Astrocyte of the cerebellum (primary cell): ENCODE measurements at regions not wholly inside any gene's neighbourhood (a gene's known extent, or its start where the extent isn't known, plus 50 kb on each side); places are given as distances from the start of the nearest gene placed in this dataset.

ENCODE experiments used
- DNase-seq: peaks from one replicate; pipeline ENCODE4 v3.0.0-alpha.2; 2011; ENCODE audit warnings: low read depth
- H3K4me3 ChIP-seq: 2 replicates; pipeline ENCODE4 v1.5.1; 2011; ENCODE audit warnings: mild to moderate bottlenecking, low read depth, low read length, moderate library complexity
- in situ Hi-C: cut with HindIII; loops from 2 replicates; pipeline ENCODE4 v1.10.0; 2017; ENCODE audit warnings: low sequenced_read_pairs
- TF ChIP-seq, protein P1 (sequence below): IDR thresholded peaks from 2 replicates; pipeline ENCODE4 v1.5.1; 2012; ENCODE audit warnings: low read length, low read depth, moderate library complexity, mild to moderate bottlenecking; ENCODE audit errors: missing control alignments

DNA sequence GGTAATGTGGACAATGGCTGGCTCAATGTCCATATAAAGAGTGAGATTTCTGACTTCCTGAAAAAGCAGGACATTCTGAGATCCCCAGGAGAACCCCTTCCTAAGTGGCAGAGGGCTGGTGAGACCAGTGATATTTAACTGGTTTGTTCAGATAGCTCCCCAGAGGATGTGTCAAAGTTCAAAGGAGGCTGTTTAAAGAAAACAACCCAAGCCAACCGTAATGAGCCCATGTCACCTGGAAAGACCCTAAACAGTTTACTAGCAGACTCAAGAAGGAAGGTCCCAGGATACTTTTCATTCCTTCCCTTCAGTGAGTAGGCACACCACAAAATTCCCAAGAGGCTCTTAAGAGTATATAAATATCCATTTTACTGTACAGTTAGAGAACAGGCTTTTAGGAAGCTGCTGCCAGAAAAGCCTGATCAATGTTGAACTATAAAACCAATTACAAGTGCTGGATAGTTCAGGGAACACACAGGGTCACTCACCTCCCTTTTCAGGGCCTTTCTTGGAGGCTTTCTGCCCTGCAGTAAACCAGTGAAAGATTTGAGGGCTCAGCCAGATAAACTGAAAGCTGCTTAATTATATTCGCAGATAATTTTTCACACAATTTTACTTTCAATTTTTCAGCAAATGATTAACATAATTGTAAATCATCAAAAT is 293.5 kb downstream of the ASXL3 start:
- TF ChIP-seq, protein P1, sequence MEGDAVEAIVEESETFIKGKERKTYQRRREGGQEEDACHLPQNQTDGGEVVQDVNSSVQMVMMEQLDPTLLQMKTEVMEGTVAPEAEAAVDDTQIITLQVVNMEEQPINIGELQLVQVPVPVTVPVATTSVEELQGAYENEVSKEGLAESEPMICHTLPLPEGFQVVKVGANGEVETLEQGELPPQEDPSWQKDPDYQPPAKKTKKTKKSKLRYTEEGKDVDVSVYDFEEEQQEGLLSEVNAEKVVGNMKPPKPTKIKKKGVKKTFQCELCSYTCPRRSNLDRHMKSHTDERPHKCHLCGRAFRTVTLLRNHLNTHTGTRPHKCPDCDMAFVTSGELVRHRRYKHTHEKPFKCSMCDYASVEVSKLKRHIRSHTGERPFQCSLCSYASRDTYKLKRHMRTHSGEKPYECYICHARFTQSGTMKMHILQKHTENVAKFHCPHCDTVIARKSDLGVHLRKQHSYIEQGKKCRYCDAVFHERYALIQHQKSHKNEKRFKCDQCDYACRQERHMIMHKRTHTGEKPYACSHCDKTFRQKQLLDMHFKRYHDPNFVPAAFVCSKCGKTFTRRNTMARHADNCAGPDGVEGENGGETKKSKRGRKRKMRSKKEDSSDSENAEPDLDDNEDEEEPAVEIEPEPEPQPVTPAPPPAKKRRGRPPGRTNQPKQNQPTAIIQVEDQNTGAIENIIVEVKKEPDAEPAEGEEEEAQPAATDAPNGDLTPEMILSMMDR = no peak
- no peak for DNase-seq
- in situ Hi-C loops = no loop called here
- H3K4me3 ChIP-seq = no peak overlapping the region

DNA sequence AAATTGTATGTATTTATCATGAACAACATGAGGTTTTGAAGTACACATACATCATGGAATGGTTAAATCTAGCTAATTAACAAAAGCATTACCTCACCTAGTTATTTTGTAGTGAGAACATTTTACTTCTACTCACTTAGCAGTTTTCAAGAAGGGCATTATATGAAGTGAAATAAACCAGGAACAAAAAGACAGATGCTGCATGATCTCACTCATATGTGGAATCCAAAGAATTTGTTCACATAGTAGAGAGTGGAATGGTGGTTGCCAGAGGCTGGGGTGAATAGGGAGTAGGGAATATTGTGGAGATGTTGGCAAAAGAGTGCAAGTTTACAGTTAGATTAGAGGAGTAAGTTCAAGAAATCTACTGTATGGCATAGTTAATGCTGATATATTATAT is 292.0 kb downstream of the ASXL3 start:
- TF ChIP-seq, protein P1 = no peak
- in situ Hi-C loops = no loop called here
- peak; percentile 41 for DNase-seq
- H3K4me3 ChIP-seq = no peak overlapping the region

DNA sequence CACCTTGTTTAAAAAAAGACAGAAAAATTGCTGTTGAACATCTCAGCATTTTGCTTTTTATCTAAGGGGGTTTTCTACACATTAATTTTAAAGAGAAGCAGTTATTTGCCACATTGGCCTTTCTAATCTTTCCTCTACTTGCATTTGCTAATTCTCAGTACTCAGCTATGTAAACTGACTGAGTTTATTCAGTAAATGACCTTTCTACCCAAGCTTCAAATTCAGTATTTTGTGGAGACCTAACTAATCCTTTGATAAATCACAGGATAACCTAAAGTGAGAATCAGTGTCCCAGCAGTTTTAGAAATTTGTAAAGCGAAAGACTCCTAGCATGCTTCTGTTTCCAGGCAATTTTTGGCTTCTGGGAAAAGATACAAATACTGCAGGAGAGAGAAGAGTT is 288.4 kb downstream of the ASXL3 start:
- TF ChIP-seq, protein P1 = no peak
- no peak for DNase-seq
- in situ Hi-C loops = no loop called here
- H3K4me3 ChIP-seq = no peak overlapping the region

DNA sequence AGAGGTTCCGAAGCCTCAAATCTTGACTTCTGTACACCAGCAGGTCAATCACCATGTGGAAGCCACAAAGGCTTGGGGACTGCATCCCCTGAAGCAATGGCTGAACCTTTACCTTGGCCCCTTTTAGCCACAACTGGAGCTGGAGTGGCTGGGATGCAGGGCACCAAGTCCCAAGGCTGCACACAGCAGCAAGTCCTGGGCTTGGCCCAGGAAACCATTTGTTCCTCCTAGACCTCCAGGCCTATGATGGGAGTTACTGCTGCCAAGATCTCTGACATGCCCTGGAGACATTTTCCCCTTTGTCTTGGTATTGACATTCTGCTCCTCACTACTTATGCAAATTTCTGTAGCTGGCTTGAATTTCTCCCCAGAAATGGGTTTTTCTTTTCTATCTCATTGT is 285.9 kb downstream of the ASXL3 start:
- DNase-seq = no peak
- in situ Hi-C loops = no loop called here
- TF ChIP-seq, protein P1 = no peak
- H3K4me3 ChIP-seq = no peak overlapping the region

DNA sequence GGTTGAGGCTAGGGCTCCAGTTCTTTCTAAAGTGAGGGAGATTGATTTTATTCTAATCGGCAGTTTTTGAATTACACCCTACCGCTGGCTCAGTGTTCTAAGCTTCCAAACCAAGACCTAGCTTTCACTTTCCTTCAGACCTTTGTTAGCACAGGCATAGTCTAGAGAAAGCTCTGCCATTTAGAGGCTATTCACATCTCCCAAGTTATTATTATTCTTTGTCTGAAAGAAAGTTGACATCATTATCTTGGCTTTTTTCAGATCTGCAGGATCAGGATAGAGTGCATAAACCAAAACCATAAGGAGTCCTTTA is 276.8 kb downstream of the ASXL3 start:
- in situ Hi-C loops = no loop called here
- DNase-seq = no peak
- no peak overlapping the region for H3K4me3 ChIP-seq
- TF ChIP-seq, protein P1 = no peak

DNA sequence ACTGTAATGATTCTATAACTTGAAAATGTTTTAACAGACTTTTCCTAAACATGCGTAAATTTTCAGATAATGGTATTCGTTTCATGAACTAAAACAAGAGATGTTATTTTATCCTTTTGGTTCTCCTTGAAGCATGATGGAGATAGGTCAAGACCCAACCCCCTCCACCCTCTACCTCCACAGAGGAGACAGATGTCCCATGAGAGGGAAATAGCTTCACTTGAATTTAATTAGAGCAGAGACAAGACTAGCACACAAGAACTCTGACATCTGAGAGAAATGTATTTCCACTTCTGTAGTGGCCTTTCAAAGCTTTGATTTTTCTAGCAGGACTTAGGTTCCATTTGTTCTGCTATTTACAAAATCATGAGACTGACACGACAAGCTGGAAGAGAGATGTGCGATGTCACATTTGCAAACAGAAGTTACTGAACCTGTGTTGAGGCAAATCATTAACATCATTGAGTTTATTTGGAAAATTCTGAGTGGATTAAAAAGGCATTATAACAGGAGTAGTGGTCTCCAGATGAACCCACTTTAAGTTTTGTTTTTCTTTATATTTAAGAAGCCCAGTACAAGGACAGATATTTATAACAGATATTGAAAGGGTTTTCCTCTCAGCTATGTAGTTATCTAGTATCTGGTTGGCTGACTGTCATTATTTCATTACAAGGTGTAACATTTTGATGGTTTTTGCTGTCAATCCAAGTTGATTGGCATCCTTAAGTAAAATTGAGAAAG is 276.2 kb downstream of the ASXL3 start:
- DNase-seq = no peak
- no peak overlapping the region for H3K4me3 ChIP-seq
- TF ChIP-seq, protein P1 = no peak
- in situ Hi-C loops = no loop called here

DNA sequence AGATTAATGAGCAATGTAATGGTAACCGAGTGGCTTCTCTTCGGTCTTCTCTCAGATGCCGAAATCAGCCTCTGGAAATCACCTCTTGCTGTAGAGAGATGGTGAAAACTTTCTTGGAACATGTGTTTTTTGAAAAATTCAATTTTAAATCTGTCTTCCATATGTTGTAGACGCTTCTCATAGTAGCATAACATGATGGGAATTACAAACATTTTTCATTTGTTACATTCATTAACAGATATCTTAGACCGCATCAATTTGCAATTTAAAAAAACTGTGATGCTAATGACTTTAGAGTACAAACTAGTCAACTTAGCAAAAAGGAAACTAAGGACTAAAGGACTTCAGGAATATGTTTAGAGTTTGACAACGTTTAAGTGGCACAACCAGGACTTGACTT is 275.2 kb downstream of the ASXL3 start:
- TF ChIP-seq, protein P1 = no peak
- DNase-seq = no peak
- in situ Hi-C loops = no loop called here
- H3K4me3 ChIP-seq = no peak overlapping the region
